Suprapubic skin (tissue), 4 donors: ENCODE measurements at regions not wholly inside any gene's neighbourhood (a gene's known extent, or its start where the extent isn't known, plus 50 kb on each side); places are given as distances from the start of the nearest gene placed in this dataset.

Source experiments
- EP300 ChIP-seq: sonication (generic); formaldehyde crosslinking; IDR thresholded peaks from one replicate; pipeline ENCODE4 v1.6.1; 2017; ENCODE audit warnings: antibody characterized with exemption
- POLR2A ChIP-seq, 2 donors: fragments of 450-650 bp; IDR thresholded peaks; one replicate each; pipeline ENCODE4 v1.6.1; 2017; ENCODE audit warnings: antibody characterized with exemption in 2 of 2, mild to moderate bottlenecking in 2 of 2, moderate library complexity in 2 of 2
- POLR2AphosphoS5 ChIP-seq, 3 donors: sonication (generic); formaldehyde crosslinking; IDR thresholded peaks; one replicate each; pipeline ENCODE4 v1.6.1; 2017; ENCODE audit warnings: antibody characterized with exemption in 3 of 3

- no peak for TF ChIP-seq EP300
- TF ChIP-seq POLR2A (IDR thresholded peaks at IDR 0.05): no peak
- TF ChIP-seq POLR2AphosphoS5 (IDR thresholded peaks at IDR 0.05): no peak
Measured at GRCh38 chr20:48482790-48483189, 345.0 kb downstream of the PREX1 start.
